Loucy (cell line): ENCODE measurements at regions not wholly inside any gene's neighbourhood (a gene's known extent, or its start where the extent isn't known, plus 50 kb on each side); places are given as distances from the start of the nearest gene placed in this dataset.
"Not testable (repeated sequence)": the region's sequence is repeated elsewhere in the genome, so short reads cannot be mapped to it uniquely, and the experiment has no call there.

Source experiments
- H2AFZ ChIP-seq: fragments of 200-600 bp; sonication (generic); 2 replicates; pipeline ENCODE4 v1.6.0; 2016; ENCODE audit warnings: antibody characterized with exemption, mild to moderate bottlenecking, low read length, moderate library complexity
- H3F3A ChIP-seq: fragments of 200-600 bp; 2 replicates; pipeline ENCODE4 v1.6.0; 2016; ENCODE audit warnings: antibody characterized with exemption, low read depth, mild to moderate bottlenecking
- H3K27me3 ChIP-seq: fragments of 200-600 bp; sonication (generic); 2 replicates; pipeline ENCODE4 v1.6.1; 2014; ENCODE audit warnings: low read length, mild to moderate bottlenecking; ENCODE audit not compliant: insufficient read depth, poor library complexity, severe bottlenecking
- H3K36me3 ChIP-seq: fragments of 200-600 bp; sonication (generic); 2 replicates; pipeline ENCODE4 v1.6.1; 2016; ENCODE audit warnings: low read length; ENCODE audit not compliant: insufficient read depth
- H3K4me1 ChIP-seq: fragments of 200-600 bp; sonication (generic); 2 replicates; pipeline ENCODE4 v1.5.1; 2014; ENCODE audit warnings: low read length, mild to moderate bottlenecking; ENCODE audit not compliant: insufficient read depth, poor library complexity, severe bottlenecking
- H3K4me2 ChIP-seq: fragments of 200-600 bp; sonication (generic); 2 replicates; pipeline ENCODE4 v1.6.0; 2014; ENCODE audit warnings: antibody characterized with exemption, low read length, low read depth, mild to moderate bottlenecking; ENCODE audit not compliant: poor library complexity, severe bottlenecking
- H3K4me3 ChIP-seq: fragments of 200-600 bp; sonication (generic); 2 replicates; pipeline ENCODE4 v1.5.1; 2014; ENCODE audit warnings: low read length, mild to moderate bottlenecking, mixed read lengths; ENCODE audit not compliant: poor library complexity, severe bottlenecking
- H3K79me2 ChIP-seq: fragments of 200-600 bp; sonication (generic); 2 replicates; pipeline ENCODE4 v1.6.1; 2014; ENCODE audit warnings: low read length; ENCODE audit not compliant: insufficient read depth
- H3K9ac ChIP-seq: fragments of 200-600 bp; sonication (generic); 2 replicates; pipeline ENCODE4 v1.6.0; 2014; ENCODE audit warnings: mild to moderate bottlenecking, low read depth, low read length, moderate library complexity; ENCODE audit not compliant: poor library complexity, severe bottlenecking
- H3K9me2 ChIP-seq: fragments of 200-600 bp; sonication (generic); replicated peaks from 2 replicates; pipeline ENCODE4 v1.6.1; 2016; ENCODE audit warnings: low read depth, low read length, mixed read lengths
- H3K9me3 ChIP-seq: fragments of 200-600 bp; sonication (generic); 2 replicates; pipeline ENCODE4 v1.6.1; 2014; ENCODE audit warnings: mild to moderate bottlenecking, antibody characterized with exemption, low read length, low read depth; ENCODE audit not compliant: insufficient read depth
- H4K20me1 ChIP-seq: fragments of 200-600 bp; sonication (generic); 2 replicates; pipeline ENCODE4 v1.6.0; 2014; ENCODE audit warnings: antibody characterized with exemption, low read length, mild to moderate bottlenecking; ENCODE audit not compliant: insufficient read depth, poor library complexity, severe bottlenecking
- CTCF ChIP-seq: fragments of 200-600 bp; sonication (generic); conservative IDR thresholded peaks from 2 replicates; pipeline ENCODE4 v1.5.1; 2014; ENCODE audit warnings: mild to moderate bottlenecking, antibody characterized with exemption, low read length
- EZH2phosphoT487 ChIP-seq: fragments of 200-600 bp; IDR thresholded peaks from 2 replicates; pipeline ENCODE4 v1.6.1; 2018; ENCODE audit warnings: antibody characterized with exemption, mild to moderate bottlenecking, moderate library complexity, borderline replicate concordance

- Histone ChIP-seq H3K36me3 (no peaks in the 10 kb centered on the region), H3K9me3 (no peaks in the 10 kb centered on the region), H3K4me2 (no peak overlapping the region), H3F3A (no peaks in the 10 kb centered on the region), H3K9me2 (no peaks in the 10 kb centered on the region), H3K79me2 (no peaks in the 10 kb centered on the region), H2AFZ (no peak overlapping the region), H4K20me1 (no peaks in the 10 kb centered on the region), H3K4me1 (no peaks in the 10 kb centered on the region), H3K4me3 (no peak overlapping the region), H3K27me3 (no peaks in the 10 kb centered on the region), H3K9ac (no peak overlapping the region)
- TF ChIP-seq CTCF: no peak
- no peak for TF ChIP-seq EZH2phosphoT487
These were observed 62.4 kb downstream of the CRYBB2 start for GRCh38 chr22:25281675-25282345.

- Histone ChIP-seq H3K36me3 (no peaks in the 10 kb centered on the region), H3K9me3 (no peaks in the 10 kb centered on the region), H3K9me2 (no peaks in the 10 kb centered on the region), H4K20me1 (no peaks in the 10 kb centered on the region), H3K9ac (no peak overlapping the region), H2AFZ (no peak overlapping the region), H3K4me3 (no peak overlapping the region), H3K79me2 (no peaks in the 10 kb centered on the region), H3K27me3 (no peaks in the 10 kb centered on the region), H3K4me1 (no peaks in the 10 kb centered on the region), H3F3A (no peaks in the 10 kb centered on the region), H3K4me2 (no peak overlapping the region)
- TF ChIP-seq EZH2phosphoT487: no peak
- TF ChIP-seq CTCF: no peak
These were observed 62.9 kb downstream of the CRYBB2 start for GRCh38 chr22:25282346-25282670.

- TF ChIP-seq CTCF (no peak), EZH2phosphoT487 (no peak)
- H3K9ac ChIP-seq: no peak overlapping the region
- H3K79me2 ChIP-seq: no peaks in the 10 kb centered on the region
- no peak overlapping the region for H3K4me2 ChIP-seq
- no peaks in the 10 kb centered on the region for H3K36me3 ChIP-seq
- no peaks in the 10 kb centered on the region for H3F3A ChIP-seq
- H3K4me3 ChIP-seq: no peak overlapping the region
- H3K9me2 ChIP-seq: no peaks in the 10 kb centered on the region
- no peaks in the 10 kb centered on the region for H4K20me1 ChIP-seq
- H3K27me3 ChIP-seq: no peaks in the 10 kb centered on the region
- no peaks in the 10 kb centered on the region for H3K4me1 ChIP-seq
- no peak overlapping the region for H2AFZ ChIP-seq
- no peaks in the 10 kb centered on the region for H3K9me3 ChIP-seq
These were observed 63.5 kb downstream of the CRYBB2 start for GRCh38 chr22:25282671-25283561.

GRCh38 chr22:25288481-25288880 lies 69.0 kb downstream of the CRYBB2 start:
- H3K9me3 ChIP-seq, H3K36me3 ChIP-seq, H3K4me3 ChIP-seq, H2AFZ ChIP-seq, H3K79me2 ChIP-seq, H3K9me2 ChIP-seq, H3K27me3 ChIP-seq, H3K4me1 ChIP-seq, H3F3A ChIP-seq, H3K4me2 ChIP-seq, H3K9ac ChIP-seq, H4K20me1 ChIP-seq: not testable (repeated sequence)

- H3K4me2 ChIP-seq, H4K20me1 ChIP-seq, H3F3A ChIP-seq, H3K9me3 ChIP-seq, H2AFZ ChIP-seq, H3K36me3 ChIP-seq, H3K9ac ChIP-seq, H3K79me2 ChIP-seq, H3K27me3 ChIP-seq, H3K4me1 ChIP-seq, H3K4me3 ChIP-seq, H3K9me2 ChIP-seq: not testable (repeated sequence)
These were observed 82.5 kb downstream of the CRYBB2 start for GRCh38 chr22:25301912-25302311.
